ENCODE measurements at regions not wholly inside any gene's neighbourhood (a gene's known extent, or its start where the extent isn't known, plus 50 kb on each side); places are given as distances from the start of the nearest gene placed in this dataset.

DNA sequence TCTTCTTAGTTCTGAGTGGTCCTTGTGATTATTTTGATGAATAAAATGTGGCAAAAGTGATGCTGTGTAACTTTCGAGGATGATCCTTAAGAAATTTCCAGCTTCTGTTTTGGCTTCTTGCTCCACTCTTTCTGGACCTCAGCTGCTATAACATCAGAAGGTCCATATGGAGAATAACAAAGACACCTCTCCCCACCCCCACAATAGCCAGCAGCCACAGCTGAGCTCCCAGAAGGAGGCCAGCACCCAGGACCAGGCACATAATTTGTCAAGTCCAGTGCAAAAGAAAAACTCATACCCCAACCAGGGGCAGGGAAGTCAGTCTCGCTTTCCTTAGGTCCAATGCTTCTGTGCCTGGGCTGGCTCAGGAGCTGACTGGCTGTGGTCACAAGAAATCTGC is 357.6 kb downstream of the RFC3 start:
- WGBS: 92% methylated on average over 2 of the region's 2 CpGs
- Histone ChIP-seq H3K36me3 (ENCODE audit: control insufficient read depth in 4 of 4, insufficient read depth in 3 of 4, low read depth in 1 of 4, low read length in 3 of 4) (no peaks in the 10 kb centered on the region), H3K27ac (ENCODE audit: low read depth in 1 of 2, low read length in 2 of 2) (no peak overlapping the region), H3K9me3 (ENCODE audit: control insufficient read depth in 4 of 4, low read length in 3 of 4) (no peaks in the 10 kb centered on the region), H3K4me3 (ENCODE audit: low read depth in 1 of 3, low read length in 3 of 3) (no peak overlapping the region), H3K9ac (ENCODE audit: low read depth in 1 of 2, low read length in 2 of 2) (no peak overlapping the region), H3K4me1 (ENCODE audit: control insufficient read depth in 4 of 4, insufficient read depth in 4 of 4, low read length in 3 of 4) (no peaks in the 10 kb centered on the region), H3K27me3 (ENCODE audit: control insufficient read depth in 4 of 4, insufficient read depth in 4 of 4, low read length in 3 of 4) (peaks cover 0 to 5% (median 2%) of the 10 kb centered on the region in 4 donors)
- TF ChIP-seq HNF4A (conservative IDR thresholded peaks at IDR 0.05) (no peak), NR2F2 (IDR thresholded peaks at IDR 0.05) (no peak), GABPA (IDR thresholded peaks at IDR 0.05 in 1 of 2, conservative IDR thresholded peaks at IDR 0.05 in 1 of 2) (no peak), HNF4G (IDR thresholded peaks at IDR 0.05) (no peak), EGR1 (IDR thresholded peaks at IDR 0.05; ENCODE audit: low read depth in 2 of 2) (no peak), SP1 (IDR thresholded peaks at IDR 0.05) (no peak)
- TF ChIP-seq, protein P1, sequence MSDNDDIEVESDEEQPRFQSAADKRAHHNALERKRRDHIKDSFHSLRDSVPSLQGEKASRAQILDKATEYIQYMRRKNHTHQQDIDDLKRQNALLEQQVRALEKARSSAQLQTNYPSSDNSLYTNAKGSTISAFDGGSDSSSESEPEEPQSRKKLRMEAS (IDR thresholded peaks at IDR 0.05): no peak
- no peak for DNase-seq (ENCODE audit: low spot score)

DNA sequence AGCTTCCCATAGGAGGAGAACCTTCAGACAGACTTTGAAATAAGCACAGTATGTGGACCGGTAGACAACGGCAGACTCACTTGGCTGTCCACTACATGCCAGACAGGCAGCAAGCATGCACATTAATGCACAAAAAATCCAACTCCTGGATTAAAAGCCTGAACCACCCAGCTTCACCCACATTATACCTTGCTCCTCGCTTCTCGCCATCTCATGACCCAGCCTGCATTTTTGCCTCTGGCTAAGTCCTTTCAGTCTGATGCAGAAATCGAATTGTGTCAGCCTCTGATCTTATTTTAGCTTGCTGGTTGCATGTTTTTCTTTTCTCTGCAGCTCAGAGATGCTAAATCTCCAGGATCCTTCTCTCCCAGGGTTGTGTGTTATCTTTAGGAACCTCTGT is 358.7 kb downstream of the RFC3 start:
- Histone ChIP-seq H3K9me3 (ENCODE audit: control insufficient read depth in 4 of 4, low read length in 3 of 4) (no peaks in the 10 kb centered on the region), H3K27me3 (ENCODE audit: control insufficient read depth in 4 of 4, insufficient read depth in 4 of 4, low read length in 3 of 4) (peaks cover 0 to 5% (median 2%) of the 10 kb centered on the region in 4 donors), H3K36me3 (ENCODE audit: control insufficient read depth in 4 of 4, insufficient read depth in 3 of 4, low read depth in 1 of 4, low read length in 3 of 4) (no peaks in the 10 kb centered on the region), H3K27ac (ENCODE audit: low read depth in 1 of 2, low read length in 2 of 2) (no peak overlapping the region), H3K9ac (ENCODE audit: low read depth in 1 of 2, low read length in 2 of 2) (no peak overlapping the region), H3K4me3 (ENCODE audit: low read depth in 1 of 3, low read length in 3 of 3) (no peak overlapping the region), H3K4me1 (ENCODE audit: control insufficient read depth in 4 of 4, insufficient read depth in 4 of 4, low read length in 3 of 4) (no peaks in the 10 kb centered on the region)
- no peak for DNase-seq (ENCODE audit: low spot score)
- 82% methylated on average over 5 of the region's 5 CpGs for WGBS
- TF ChIP-seq, protein P1 (IDR thresholded peaks at IDR 0.05): no peak
- TF ChIP-seq YY1 (IDR thresholded peaks at IDR 0.05) (no peak), RXRA (IDR thresholded peaks at IDR 0.05) (no peak), EGR1 (IDR thresholded peaks at IDR 0.05; ENCODE audit: low read depth in 2 of 2) (no peak), SP1 (IDR thresholded peaks at IDR 0.05) (no peak), FOXA2 (IDR thresholded peaks at IDR 0.05) (no peak), FOXA1 (IDR thresholded peaks at IDR 0.05) (no peak), RAD21 (IDR thresholded peaks at IDR 0.05) (no peak), TAF1 (conservative IDR thresholded peaks at IDR 0.05) (no peak), HNF4A (conservative IDR thresholded peaks at IDR 0.05) (no peak)
- TF ChIP-seq, protein P2, sequence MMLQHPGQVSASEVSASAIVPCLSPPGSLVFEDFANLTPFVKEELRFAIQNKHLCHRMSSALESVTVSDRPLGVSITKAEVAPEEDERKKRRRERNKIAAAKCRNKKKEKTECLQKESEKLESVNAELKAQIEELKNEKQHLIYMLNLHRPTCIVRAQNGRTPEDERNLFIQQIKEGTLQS (IDR thresholded peaks at IDR 0.05): no peak
- TF ChIP-seq, protein P3, sequence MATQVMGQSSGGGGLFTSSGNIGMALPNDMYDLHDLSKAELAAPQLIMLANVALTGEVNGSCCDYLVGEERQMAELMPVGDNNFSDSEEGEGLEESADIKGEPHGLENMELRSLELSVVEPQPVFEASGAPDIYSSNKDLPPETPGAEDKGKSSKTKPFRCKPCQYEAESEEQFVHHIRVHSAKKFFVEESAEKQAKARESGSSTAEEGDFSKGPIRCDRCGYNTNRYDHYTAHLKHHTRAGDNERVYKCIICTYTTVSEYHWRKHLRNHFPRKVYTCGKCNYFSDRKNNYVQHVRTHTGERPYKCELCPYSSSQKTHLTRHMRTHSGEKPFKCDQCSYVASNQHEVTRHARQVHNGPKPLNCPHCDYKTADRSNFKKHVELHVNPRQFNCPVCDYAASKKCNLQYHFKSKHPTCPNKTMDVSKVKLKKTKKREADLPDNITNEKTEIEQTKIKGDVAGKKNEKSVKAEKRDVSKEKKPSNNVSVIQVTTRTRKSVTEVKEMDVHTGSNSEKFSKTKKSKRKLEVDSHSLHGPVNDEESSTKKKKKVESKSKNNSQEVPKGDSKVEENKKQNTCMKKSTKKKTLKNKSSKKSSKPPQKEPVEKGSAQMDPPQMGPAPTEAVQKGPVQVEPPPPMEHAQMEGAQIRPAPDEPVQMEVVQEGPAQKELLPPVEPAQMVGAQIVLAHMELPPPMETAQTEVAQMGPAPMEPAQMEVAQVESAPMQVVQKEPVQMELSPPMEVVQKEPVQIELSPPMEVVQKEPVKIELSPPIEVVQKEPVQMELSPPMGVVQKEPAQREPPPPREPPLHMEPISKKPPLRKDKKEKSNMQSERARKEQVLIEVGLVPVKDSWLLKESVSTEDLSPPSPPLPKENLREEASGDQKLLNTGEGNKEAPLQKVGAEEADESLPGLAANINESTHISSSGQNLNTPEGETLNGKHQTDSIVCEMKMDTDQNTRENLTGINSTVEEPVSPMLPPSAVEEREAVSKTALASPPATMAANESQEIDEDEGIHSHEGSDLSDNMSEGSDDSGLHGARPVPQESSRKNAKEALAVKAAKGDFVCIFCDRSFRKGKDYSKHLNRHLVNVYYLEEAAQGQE (IDR thresholded peaks at IDR 0.05): no peak
- TF ChIP-seq, protein P4, sequence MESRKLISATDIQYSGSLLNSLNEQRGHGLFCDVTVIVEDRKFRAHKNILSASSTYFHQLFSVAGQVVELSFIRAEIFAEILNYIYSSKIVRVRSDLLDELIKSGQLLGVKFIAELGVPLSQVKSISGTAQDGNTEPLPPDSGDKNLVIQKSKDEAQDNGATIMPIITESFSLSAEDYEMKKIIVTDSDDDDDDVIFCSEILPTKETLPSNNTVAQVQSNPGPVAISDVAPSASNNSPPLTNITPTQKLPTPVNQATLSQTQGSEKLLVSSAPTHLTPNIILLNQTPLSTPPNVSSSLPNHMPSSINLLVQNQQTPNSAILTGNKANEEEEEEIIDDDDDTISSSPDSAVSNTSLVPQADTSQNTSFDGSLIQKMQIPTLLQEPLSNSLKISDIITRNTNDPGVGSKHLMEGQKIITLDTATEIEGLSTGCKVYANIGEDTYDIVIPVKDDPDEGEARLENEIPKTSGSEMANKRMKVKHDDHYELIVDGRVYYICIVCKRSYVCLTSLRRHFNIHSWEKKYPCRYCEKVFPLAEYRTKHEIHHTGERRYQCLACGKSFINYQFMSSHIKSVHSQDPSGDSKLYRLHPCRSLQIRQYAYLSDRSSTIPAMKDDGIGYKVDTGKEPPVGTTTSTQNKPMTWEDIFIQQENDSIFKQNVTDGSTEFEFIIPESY (IDR thresholded peaks at IDR 0.05): no peak

Data from liver (tissue), 7 donors.